HG02759 (cell line): ENCODE measurements at regions not wholly inside any gene's neighbourhood (a gene's known extent, or its start where the extent isn't known, plus 50 kb on each side); places are given as distances from the start of the nearest gene placed in this dataset.

Experiments
- ATAC-seq: cut with Tn5 transposase; IDR thresholded peaks from one replicate; pipeline ENCODE4 v1.9.1; 2021; ENCODE audit warnings: mild to moderate bottlenecking, moderate library complexity; ENCODE audit not compliant: unreplicated experiment

DNA sequence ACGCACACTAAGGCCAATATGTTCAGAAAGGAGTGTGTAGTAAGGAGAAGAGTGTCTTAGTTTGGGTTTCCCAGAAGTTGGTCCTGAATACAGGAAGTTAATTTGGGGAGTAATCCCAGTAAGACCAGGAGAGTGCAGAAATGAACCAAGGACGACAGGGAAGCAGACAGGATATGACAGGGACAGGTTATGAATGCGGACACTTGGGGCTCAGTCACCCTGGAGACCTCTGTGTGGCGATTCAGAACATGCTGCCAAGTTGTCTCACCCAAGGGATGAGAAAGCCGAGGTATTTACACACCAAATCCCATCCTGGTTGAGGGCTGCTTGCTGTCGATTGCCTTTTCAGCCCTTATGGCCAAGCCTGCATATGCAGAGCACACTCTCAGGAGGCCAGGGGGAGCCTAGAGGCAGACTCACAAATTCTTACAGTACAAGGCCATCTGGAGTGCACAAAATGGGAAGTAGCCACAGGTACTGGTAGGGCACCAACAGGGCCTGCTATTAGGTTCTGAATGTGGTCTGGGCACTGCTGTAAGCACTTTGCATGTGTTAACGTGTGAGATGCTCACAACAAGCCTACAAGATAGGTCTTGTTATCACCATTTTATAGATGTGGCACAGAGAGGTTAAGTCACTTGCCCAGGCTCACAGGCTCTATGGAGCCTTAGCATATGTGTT lies 233.1 kb upstream of the ANKRD55 start:
- ATAC-seq = no peak

DNA sequence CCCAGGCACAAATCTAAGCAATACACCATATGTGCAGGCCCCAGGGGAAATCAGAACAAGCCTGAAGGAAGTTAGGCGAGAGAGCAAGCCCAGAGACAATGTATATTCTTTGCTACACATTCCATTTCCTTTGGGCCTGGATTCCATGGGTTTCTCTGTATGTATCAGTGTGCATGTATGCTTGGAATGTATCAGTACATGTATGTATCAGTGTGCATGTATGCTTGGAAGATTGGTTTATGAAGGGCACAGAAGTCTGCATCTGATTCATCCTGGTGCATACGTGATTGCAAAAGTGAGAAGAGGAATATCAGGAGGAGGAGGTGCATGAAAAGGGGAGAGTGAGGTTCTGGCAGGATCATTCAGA lies 232.6 kb upstream of the ANKRD55 start:
- ATAC-seq = no peak

DNA sequence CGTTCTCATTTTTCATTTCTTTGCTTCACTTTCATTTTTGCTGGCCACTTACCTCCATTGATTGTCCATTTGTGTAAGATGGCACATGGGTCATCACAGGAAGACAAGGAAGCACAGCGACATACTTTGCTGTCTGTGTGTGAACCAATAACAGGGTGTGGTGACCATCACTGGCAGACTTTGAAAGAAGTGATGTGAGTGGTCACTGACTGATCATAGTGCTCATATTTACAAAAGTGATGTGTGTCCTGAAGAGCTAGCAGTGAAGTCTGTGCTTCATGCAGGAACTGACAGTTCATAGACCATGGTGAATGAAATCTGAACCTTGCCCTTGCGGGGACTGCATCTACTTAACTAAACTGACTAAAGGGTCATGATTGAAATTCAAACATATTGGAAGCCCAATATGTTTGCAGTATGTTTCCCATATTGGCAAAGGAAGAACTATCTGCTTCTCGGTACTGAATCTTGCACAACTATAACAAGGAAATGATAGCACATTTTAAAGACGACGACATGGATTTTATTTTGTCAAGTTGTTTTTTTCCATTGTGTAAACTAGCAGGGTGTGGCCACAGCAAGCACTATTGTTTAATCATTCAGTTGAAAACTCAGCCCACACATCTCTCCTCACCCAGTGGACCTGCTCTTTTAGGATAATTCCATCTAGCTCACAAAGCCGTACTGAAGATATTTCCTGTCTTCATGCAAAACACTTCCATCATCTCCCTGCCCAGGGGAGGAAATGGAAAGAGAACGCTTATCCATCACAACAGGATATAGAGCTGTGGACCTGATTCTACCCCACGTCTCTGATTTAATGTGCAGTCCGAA lies 232.0 kb upstream of the ANKRD55 start:
- ATAC-seq = no peak

DNA sequence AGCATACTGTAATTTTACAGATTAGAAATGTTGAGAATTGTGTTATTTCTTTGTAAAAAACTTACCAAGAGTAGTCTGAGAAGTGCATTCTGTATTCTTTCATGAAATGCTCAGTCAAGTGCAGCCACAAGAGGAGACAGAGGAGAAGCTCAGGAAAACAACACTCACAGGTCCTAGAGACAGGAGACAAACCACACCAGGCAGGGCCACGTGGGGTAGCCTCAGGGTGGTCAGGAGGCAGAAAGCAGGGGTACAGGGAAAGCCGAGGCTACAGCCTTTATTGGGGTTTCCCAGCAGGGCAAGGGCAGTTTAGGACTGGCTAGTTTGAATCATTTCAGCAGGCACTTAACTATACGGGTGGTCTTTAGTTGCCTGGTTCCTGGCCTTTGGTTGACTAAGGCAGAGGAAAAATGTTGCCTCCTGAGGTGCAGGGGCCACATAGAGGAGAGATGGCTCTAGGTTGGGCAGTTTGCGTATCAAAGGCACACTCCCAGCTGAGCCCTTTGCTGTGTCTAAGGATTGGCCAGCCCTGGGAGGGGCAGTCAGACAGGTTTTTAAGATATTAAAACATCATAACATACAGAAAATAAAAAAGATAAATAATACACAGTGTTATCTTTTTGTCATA lies 230.9 kb upstream of the ANKRD55 start:
- ATAC-seq = no peak

DNA sequence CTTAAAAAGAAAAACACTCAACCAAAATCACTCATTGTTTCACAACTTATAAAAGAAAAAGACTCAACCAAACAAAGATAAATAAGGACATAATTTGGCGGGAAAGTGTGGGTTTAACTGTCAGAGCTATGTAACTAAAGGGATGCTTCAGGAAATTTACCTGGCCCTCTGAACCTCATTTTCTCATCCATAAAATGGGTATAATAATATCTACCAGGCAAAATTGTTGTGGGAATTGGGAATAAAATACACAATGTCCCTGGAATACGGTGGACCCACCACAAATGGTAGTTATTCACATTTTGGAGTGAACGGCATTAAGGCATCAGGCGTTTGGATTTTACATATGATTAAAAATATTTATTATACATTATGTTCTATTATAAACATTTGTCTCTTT lies 228.5 kb upstream of the ANKRD55 start:
- ATAC-seq = no peak

DNA sequence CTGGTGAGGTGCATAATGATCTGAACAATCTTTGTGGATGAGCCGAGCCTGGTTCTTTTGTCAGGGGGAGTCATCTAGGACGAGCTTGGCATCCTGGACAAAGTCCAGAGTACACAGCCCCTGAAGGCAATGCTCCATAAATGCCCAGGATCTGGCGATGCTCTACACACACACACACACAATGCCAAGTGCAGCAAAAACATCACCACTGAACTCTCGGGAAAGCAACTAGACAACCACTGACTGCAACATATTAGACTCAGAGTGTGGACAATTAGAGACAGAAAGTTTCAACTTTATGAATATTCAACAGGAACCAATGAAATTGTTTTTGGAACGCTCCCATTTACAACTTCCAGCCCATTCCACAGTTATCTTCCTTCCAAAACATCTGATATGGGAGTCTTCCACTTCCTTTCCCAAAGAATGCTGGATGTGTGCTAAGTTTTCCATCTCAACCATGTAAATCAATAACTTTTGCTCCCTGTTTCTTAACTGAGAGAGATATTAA lies 227.6 kb upstream of the ANKRD55 start:
- ATAC-seq = no peak

DNA sequence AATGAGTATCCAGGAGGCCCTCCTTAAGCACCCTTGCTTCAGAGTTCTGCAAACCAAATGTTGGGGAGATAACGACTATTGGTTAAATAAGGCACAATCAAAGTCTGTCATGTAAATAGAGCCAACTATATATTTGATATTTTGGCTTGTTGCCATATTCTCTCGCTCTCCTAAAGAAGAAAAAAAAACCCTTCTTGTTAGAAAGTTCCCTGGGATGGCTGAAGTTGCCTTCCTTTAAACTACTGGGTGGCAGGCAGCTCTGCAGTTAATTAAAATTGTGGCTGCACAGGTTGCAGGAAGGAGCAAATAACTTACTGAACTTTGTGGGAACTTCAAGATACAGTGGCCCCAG lies 227.0 kb upstream of the ANKRD55 start:
- ATAC-seq = no peak

DNA sequence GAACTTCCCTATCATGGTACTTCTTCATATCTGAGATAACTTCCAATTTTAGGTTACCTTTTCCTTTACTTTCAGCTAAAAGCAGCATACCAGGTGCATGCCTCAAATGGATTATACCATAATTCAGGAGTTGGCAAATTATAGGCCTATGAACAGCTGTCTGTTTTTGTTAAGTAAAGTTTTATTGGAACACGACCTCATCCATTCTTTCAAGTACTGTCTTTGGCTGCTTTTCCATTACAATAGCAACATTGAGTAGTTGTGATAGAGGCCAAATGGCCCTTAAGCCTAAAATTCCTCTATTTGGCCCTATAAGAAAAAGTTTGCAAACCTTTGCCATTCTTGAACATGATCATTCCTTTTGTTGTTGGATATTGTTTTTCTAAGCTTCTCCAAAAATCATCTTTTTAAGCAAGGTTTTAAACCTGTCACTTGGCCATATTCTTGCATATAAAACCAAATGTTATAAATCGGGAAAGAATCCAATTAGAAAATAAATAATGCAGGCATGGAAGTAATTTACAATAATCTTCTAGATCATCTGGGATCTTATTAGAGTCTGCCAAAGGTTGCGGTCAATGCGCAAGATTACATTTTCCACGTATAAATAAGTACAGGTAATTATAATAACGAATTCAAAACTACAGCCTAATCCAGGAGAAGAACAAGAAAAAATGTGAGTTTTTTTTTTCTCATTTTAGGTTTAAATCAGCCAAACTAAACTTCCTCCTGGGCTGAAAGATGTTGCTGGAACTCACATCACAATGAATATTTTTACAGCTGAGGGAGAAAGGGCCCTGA lies 226.5 kb upstream of the ANKRD55 start:
- ATAC-seq = no peak

DNA sequence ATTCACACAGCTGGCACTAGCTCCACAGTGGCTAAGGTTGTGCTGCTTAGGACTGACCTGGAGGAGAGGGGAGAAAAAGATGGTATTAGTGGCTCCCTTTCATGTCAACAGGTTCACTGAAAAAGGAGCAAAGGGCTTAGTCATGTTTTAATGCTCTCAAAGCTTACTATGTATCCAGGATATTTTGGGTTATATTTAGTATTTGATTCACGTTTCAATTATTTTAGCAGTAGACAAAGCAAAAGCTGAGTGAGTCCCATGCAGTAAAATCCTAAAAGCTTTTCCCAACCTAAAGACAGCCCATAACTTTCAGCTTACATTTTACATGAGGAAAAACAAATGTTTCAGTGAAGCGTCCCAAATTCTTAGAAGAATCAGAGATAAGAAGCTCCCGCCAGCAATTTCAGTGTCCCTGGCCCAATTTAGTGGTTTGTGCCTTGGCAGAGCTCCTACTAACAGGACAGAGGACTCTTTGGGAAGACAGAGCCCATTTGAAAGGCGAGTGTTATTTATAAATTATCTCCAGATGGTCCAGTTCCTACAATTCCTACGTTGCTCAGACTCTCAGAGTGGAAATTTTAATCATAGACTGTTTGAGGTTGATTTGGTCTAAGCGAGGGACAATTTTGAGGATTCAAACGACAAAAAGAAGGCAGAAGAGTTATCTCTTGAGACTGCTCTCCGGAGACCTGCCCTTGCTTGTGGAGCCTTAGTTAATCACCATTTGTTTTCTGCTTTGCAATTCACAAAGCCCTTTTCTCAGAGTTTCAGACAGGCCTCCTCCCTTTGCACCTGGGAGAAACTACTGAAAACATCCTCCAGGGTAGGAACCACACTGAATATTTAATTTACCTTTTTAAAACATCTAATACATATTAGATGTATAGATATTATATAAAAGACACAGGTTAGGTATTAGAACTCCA lies 225.0 kb upstream of the ANKRD55 start:
- ATAC-seq = no peak

DNA sequence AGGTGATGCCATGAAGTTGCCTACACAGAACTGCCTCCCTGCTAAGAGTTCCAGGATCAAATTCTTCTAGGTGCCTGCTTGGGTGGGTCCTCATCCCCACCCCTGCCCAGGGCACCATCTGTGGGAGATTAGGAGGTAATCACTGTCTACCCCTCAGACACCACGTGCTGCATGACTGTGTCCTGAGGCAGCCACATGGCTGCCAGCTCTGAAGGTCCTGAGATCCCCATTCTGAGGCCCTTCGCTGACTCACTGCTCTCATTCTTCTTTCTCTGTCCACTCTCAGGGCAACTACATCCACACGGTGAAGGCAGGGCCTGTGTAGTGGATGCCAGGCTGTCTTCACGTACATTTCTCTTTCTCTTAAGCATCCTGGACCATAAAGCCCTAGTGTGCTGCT lies 222.9 kb upstream of the ANKRD55 start:
- no peak for ATAC-seq

DNA sequence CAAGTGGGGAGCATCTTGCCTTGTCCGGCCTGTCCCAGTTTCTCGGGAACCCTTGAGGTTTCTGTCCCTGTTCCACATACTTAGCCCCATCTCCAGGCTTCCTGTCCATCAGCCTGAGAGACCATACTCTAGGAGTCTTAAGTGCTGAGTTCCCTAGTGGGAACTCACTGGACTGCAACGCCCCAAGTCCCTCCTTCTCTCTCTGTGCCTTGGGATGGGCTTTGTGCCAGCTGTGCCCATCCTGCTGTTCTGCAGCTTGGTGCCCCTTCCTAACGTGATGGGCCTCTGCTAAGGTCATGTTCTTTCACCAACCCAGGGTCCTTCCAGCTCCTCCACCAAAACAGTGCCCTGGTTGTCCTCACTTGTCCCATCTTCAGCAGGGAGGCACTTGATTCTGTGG lies 222.3 kb upstream of the ANKRD55 start:
- no peak for ATAC-seq

DNA sequence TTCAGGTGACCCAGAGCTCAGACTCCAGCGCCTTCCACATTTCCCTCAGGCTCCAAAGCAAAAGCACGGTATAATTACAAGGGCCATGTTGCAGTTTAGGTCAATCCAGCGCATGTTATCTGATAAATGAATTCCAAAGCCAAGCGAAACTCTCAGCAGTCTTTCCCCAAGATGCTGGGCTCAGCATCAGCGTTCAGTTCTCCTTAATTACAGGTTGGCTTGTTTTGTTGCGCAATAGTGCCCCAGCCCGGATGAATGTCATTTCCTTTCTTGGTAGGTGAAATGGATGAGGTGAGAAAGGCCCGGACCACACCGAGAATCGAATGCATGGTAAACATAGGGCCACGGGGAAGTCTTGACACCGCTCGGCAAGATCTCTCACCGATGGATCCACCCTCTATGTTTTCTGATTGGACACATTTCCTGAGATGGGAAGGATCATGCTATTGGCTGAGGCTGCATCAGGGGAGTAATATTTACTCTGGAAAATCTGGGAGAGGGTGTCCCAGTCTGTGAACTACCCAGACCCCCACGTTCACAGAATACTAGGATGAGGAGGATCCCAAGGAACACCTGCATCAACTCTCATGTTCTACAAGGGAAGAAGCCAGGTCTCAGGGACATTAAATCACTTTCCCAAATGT lies 221.2 kb upstream of the ANKRD55 start:
- ATAC-seq = no peak

DNA sequence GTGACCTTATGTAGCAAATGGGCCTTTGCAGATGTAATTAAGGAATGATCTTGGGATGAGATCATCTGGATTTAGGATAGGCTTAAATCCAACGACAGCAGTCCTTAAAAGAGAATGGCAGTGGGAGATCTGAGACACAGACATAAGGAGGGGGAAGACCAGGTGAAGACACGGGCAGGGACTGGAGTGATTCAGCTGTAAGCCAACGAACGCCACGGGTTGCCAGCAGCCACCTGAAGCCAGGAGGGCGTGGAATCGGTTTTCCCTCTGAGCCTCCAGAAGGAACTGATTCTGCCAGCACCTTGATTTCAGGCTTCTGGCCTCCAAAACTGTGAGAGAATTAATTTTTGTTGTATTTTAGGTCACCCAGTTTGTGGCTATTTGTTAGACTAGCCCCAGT lies 218.6 kb upstream of the ANKRD55 start:
- no peak for ATAC-seq

DNA sequence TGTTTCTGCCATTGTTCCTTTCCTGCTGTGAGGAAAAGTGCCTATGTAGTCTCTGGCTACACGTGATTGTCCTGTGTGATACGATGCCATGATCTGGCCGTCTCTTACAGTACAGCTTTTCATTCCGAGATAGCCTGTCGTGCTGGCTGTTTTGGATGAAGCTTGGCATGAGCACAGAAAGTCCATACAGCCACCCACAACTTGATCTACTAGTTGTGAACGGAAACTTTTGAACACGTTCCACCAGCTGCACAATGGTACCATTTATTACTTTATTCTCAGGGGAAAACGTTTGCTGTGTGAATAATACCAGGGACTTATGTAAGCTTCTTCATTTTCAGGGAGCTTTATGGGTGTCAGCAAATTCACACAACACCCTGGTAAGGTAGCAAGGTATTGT lies 217.6 kb upstream of the ANKRD55 start:
- ATAC-seq = no peak

DNA sequence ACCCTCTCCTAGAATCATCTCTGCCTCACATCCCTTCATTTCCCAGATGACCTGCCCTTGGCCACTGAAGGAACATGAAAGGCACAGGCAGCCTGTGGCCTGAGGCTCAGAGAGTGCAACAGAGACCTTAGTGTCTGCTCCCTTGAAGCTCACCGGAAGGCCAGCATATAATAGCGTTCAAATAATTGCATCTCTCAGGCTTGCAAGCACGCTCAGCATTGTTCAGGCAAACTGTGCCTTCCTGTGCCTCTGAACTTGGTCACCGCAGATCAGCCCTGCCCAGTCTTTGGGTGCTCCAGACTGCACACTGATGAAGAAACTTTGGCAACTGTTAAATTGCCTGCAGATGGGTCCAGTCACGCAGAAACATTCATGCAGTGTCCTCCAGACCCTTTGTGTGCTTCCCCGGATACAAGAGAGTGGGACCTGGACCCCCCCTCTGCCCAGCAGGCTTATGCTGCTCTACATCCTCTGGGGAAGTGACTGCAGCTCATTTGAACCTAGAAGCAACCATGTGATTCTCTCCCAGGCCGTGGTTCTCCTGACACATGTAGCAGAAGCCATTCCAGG lies 216.0 kb upstream of the ANKRD55 start:
- ATAC-seq = no peak

DNA sequence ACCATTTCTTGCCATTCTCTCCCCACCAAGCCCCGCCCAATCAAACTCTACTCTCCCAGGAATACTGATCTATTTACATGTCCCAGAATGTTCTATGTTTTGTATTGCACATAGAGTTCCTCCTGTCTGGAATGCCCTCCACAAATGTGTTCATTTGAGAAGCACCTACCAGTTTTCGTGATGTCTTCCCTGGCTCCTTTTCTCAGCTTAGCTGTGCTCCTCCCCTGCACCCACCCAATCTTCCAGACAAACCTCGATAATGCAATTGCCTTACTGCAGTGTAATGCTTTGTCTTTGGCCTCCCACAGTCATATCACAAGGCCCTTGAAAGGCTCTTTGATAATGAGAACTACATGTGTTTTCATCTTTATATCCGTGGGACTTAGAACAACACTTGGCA lies 214.5 kb upstream of the ANKRD55 start:
- ATAC-seq = no peak

DNA sequence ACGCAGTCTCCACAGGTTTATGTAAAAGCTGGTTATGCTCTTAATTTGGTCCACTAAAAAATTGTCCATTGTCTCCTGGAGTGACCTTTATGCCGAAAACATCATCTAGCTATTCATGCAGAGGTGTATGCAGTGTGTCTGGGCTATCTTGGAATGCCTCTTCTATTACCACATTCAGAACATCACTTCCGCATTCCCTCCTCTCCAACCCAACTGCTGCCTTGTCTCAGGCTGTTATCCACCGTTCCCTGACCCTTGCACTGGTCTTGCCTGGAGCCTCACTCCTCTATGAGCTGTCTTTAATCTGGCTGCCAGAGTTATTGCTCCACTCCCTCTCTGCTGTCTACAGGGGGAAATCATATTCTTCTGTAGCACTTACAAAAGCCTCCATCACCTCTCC lies 214.1 kb upstream of the ANKRD55 start:
- ATAC-seq = no peak

DNA sequence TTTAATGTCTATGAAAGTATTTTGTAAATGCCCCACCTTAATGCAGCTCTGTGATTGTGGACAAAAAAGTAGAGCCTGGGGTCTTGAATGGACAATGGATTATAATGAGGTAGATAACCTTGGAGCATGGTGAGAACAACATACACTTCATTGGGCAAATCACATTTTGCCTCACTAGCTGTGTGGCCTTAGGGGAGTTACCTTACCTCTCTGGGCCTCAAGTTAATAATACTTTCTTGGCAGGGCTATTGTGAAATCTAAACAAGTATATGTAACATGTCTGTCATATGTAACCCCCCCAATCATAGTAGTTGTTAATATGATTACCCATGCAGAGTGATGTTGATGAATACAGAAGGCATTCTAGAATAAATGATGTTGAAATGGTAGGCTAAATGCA lies 213.6 kb upstream of the ANKRD55 start:
- ATAC-seq = no peak

DNA sequence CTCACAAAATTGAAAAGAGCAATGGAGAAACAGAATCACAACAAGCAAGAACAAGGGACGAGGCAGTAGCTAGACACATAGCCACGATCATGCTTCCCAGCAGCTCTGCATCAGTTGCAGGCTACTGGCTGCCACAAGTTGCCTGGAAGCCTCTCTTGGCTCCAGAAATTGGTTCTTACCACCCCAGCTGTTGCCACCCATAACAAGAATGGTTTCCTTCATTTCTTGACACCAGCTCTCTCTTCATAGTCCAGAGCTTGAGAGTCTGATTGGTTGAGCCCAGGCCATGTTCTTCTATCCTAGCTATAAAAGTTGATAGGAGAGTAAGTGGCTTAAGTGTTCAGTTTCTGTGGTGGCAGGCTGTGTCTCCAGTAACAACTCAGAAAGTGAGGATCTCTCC lies 210.7 kb upstream of the ANKRD55 start:
- no peak for ATAC-seq
